Superior temporal gyrus (tissue), 1 donor: ENCODE measurements at regions not wholly inside any gene's neighbourhood (a gene's known extent, or its start where the extent isn't known, plus 50 kb on each side); places are given as distances from the start of the nearest gene placed in this dataset.
A peak's percentile ranks its signal among the peaks of the same experiment; 100 is the strongest.
"Not testable (repeated sequence)": the region's sequence is repeated elsewhere in the genome, so short reads cannot be mapped to it uniquely, and the experiment has no call there.

ENCODE experiments used
- DNase-seq: peaks from one replicate; pipeline ENCODE4 v3.0.0-alpha.2; 2016; ENCODE audit errors: extremely low spot score

GRCh38 chr6:140546640-140547039, 1172.2 kb upstream of the CITED2 start:
- DNase-seq, result no peak

- DNase-seq, result no peak
These were observed 1170.0 kb upstream of the CITED2 start for GRCh38 chr6:140544431-140544830.

DNA sequence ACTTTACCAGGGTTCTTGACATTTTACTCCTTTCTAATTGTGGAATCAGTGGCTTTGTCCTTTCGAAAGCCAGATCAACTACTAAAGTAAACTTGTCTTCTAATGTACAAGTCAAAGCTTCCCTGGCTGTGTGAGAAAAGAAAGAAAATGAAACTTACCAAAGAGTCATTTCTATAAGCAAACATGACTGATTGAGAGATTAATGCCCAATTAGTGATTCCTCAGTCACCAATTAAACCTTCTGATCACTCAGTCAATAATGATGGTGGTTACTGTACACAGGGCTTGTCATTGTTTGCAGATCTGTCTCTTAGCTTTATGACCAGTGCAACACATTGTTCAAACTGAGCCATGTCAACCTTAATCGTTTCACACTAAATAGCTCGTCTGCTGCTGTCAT, 1168.4 kb upstream of the CITED2 start:
- DNase-seq, result no peak

- DNase-seq, result no peak
These were observed 1166.8 kb upstream of the CITED2 start for GRCh38 chr6:140541288-140541687.

DNA sequence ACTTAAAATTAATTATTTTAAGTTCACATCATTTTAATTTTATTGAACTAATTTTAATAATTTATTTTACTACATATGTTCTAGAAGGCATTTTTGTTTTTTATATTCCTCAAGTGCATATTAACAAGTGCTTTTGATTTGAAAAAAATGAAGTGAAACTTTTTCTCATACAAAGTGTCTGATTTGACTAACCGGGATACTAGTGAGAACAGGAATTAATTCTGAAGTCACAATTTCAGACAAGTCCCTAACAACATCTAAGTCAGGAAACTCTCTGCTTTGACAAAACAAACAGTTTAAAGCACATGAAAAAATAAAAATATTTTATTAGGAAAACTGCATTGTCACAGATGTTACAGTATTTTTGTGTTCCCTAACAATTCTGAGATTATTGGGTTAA, 1166.3 kb upstream of the CITED2 start:
- no peak for DNase-seq

GRCh38 chr6:140538926-140539325, 1164.5 kb upstream of the CITED2 start:
- DNase-seq, result no peak

- DNase-seq, result peak; percentile 31
These were observed 1163.6 kb upstream of the CITED2 start for GRCh38 chr6:140537834-140538705.

GRCh38 chr6:140537211-140537610, 1162.8 kb upstream of the CITED2 start:
- no peak for DNase-seq

GRCh38 chr6:140535511-140535910, 1161.1 kb upstream of the CITED2 start:
- DNase-seq, result no peak

DNA sequence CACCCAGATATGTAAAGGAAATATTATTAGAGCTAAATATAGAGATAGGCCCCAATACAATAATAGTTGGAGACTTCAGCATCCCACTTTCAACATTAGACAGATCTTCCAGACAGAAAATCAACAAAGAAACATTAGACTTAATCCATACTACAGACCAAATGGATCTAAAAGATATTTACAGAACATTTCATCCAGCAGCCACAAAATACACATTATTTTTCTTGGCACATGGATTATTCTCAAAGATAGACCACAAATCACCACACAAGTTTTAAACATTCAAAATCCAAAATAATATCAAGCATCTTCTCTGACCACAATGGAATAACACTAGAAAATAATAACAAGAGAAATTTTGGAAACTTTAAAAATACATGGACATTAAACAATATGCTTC, 1159.1 kb upstream of the CITED2 start:
- no peak for DNase-seq

DNA sequence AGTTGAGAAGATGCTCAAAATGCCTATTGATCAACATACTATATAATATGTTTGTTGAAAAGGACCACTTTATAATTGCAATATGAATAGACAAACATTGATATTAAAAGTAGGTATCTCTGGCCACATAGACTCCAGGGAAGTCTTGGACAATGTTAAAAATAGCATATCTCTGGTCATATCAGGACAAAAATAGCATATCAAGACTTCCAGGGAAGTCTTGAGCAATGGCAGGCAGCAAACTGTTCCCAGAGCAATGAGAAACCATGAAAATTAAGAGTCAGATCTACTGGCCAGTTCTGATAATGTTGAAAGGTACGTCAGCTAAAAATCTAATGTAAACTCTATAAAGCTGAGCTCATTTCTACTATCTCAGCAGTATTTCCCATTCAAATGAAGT, 1130.3 kb upstream of the CITED2 start:
- no peak for DNase-seq

DNA sequence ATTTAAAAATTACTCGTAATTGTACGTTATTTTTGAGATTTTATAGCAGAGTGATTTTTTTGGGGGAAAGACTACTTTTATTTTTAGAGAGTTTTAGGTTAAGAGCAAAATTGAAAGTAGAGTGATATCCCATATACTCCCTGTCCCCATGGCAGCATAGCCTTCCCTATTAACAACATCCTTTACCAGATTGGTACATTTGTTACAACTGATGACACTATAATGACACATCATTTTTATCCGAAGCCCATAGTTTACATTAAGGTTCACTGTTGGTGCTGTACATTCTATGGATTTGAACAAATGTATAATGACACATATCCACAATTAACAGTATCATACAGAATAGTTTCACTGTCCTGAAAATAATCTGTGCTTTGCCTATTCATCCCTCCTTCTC, 1126.4 kb upstream of the CITED2 start:
- no peak for DNase-seq

GRCh38 chr6:140499607-140500006, 1125.2 kb upstream of the CITED2 start:
- DNase-seq, result no peak

GRCh38 chr6:140494321-140495108, 1120.1 kb upstream of the CITED2 start:
- no peak for DNase-seq

DNA sequence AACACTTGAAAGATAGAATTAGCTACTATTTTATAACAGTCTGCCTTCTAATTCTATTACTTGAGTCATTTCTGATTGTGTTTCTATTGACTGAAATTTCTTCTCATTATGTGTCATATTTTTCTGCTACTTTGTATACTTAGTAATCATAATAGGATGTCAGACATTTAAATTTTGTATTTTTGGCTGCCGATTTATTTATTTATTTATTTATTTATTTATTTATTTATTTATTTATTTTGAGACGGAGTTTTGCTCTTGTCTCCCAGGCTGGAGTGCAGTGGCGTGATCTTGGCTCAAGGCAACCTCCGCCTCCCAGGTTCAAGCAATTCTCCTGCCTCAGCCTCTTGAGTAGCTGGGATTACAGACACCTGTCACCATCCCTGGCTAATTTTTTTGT, 1119.0 kb upstream of the CITED2 start:
- DNase-seq, result not testable (repeated sequence)

DNA sequence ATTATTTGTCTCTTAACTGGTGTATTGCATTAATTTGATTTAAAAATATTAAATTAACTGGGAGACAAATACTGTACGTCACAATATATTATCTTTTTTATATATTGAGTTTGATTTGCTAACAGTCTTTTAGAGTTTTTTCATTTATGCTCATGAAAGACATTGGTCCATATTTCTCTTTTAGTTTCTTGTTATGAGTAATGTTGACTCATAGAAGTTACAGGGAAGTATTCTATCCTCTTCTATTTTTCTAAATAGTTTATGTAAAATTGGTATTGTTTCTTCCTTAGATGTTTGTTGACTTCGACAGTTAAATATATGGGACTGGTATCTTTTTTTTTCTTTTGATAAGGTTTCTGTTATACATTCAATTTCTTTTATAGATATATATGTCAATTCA, 1115.6 kb upstream of the CITED2 start:
- DNase-seq, result no peak

DNA sequence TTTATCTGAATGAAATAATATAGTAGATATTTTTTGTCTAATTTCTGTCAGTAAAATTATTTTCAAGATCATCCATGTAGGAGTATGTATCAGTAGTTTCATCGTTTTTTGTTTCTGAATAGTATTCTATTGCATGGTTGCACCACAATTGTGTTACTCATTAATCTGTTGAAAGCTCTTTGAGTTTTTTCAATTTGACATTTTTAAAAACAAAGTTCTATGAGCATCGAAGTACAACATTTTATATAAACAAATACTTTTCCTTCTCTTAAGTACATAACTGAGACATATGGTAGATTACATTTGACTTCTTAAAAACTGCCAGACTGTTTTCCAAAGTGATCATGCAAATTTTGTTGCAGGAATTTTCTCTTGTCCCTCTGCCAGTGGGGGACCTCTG, 1113.1 kb upstream of the CITED2 start:
- no peak for DNase-seq

GRCh38 chr6:140486450-140487361, 1112.3 kb upstream of the CITED2 start:
- DNase-seq, result no peak

DNA sequence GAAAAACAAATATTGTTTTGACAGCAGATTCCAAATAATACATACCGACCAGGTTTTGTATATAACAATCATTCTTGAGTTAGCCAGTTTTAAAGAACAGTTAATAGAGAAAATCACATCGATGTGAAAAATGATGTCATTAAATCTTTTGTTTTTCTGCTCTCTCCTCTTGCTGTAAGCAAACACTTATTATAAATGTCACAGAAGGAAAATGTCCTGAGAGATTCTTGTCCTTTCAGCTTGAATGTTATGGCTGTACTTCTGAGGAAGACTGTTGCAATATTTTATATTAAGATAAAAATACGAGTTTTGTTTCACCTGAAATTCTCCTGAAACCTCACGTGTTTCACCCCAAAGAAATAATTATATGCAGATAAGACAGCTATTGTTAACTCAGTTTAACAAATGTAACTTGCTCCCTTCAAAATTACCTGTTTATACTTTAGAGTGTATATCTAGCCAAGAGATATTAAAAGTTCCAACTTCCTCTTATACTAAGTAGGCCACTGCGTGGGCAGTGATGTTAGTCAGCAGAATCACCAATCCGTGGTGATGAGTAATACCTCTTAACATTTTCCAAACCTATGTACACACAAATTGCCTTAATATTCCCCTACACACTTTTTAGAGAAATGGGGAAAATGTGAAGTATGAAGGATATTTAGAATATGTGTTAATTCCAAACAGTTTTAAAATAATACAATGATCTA, 1111.4 kb upstream of the CITED2 start:
- DNase-seq, result peak; percentile 57

DNA sequence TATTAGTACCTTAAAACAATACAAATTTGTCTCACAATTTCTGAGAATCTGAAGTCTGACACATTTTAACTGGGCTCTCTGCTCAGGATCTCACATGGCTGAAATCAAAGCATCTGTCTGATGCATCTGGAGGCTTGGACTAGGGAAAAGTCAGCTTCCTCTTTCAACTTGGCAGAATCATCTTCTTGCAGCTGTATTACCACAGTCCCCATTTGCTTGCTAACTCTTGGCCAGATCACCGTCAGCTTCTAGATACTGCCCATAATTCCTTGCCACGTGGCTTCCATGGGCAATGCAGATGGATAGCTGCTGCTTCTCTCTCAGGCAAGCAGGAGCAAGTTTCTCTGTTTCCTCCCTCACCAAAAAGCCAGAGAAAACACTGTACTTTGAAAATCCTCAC, 1106.4 kb upstream of the CITED2 start:
- DNase-seq, result no peak

GRCh38 chr6:140478631-140479030, 1104.2 kb upstream of the CITED2 start:
- no peak for DNase-seq
